ENCODE measurements at regions not wholly inside any gene's neighbourhood (a gene's known extent, or its start where the extent isn't known, plus 50 kb on each side); places are given as distances from the start of the nearest gene placed in this dataset.

GRCh38 chr1:30375156-30375555, 348.2 kb downstream of the MATN1 start:
- peaks cover 6% of the 10 kb centered on the region; the same call in 1 of the 2 replicates for H3K27me3 ChIP-seq (ENCODE audit: insufficient read depth, low read depth)
- no peak overlapping the region for H3K4me3 ChIP-seq (IDR thresholded peaks at IDR 0.05; ENCODE audit: insufficient read depth, low read depth, low read length)
- H3K4me1 ChIP-seq (ENCODE audit: low read depth, poor library complexity, severe bottlenecking), result no peaks in the 10 kb centered on the region
- no peak overlapping the region for H2AFZ ChIP-seq (ENCODE audit: low read depth)
- no peak overlapping the region for H3K9ac ChIP-seq
- no peaks in the 10 kb centered on the region for H4K20me1 ChIP-seq (ENCODE audit: insufficient read depth)
- H3K79me2 ChIP-seq (ENCODE audit: insufficient read depth, low read depth), result no peaks in the 10 kb centered on the region
- no peak overlapping the region for H3K27ac ChIP-seq
- no peak for TF ChIP-seq CTCF (conservative IDR thresholded peaks at IDR 0.05; ENCODE audit: low read depth, low read length)
- H3K4me2 ChIP-seq, result no peak overlapping the region
- H3K36me3 ChIP-seq (ENCODE audit: insufficient read depth), result no peaks in the 10 kb centered on the region

- H4K20me1 ChIP-seq (ENCODE audit: insufficient read depth), result no peaks in the 10 kb centered on the region
- H2AFZ ChIP-seq (ENCODE audit: low read depth), result no peak overlapping the region
- no peak for TF ChIP-seq CTCF (conservative IDR thresholded peaks at IDR 0.05; ENCODE audit: low read depth, low read length)
- H3K27me3 ChIP-seq (ENCODE audit: insufficient read depth, low read depth), result peaks cover 6% of the 10 kb centered on the region; the same call in 1 of the 2 replicates
- H3K36me3 ChIP-seq (ENCODE audit: insufficient read depth), result no peaks in the 10 kb centered on the region
- no peak overlapping the region for H3K27ac ChIP-seq
- H3K9ac ChIP-seq, result no peak overlapping the region
- H3K4me1 ChIP-seq (ENCODE audit: low read depth, poor library complexity, severe bottlenecking), result no peaks in the 10 kb centered on the region
- no peaks in the 10 kb centered on the region for H3K79me2 ChIP-seq (ENCODE audit: insufficient read depth, low read depth)
- H3K4me2 ChIP-seq, result no peak overlapping the region
- H3K4me3 ChIP-seq (IDR thresholded peaks at IDR 0.05; ENCODE audit: insufficient read depth, low read depth, low read length), result no peak overlapping the region
Measured at GRCh38 chr1:30374400-30375070, 348.9 kb downstream of the MATN1 start.

GRCh38 chr1:30373471-30374399, 349.6 kb downstream of the MATN1 start:
- Histone ChIP-seq H4K20me1 (ENCODE audit: insufficient read depth) (no peaks in the 10 kb centered on the region), H3K36me3 (ENCODE audit: insufficient read depth) (no peaks in the 10 kb centered on the region), H3K4me1 (ENCODE audit: low read depth, poor library complexity, severe bottlenecking) (no peaks in the 10 kb centered on the region), H3K4me3 (IDR thresholded peaks at IDR 0.05; ENCODE audit: insufficient read depth, low read depth, low read length) (no peak overlapping the region), H3K4me2 (no peak overlapping the region), H3K9ac (no peak overlapping the region), H3K27me3 (ENCODE audit: insufficient read depth, low read depth) (peaks cover 6% of the 10 kb centered on the region; the same call in 1 of the 2 replicates), H2AFZ (ENCODE audit: low read depth) (no peak overlapping the region), H3K79me2 (ENCODE audit: insufficient read depth, low read depth) (no peaks in the 10 kb centered on the region), H3K27ac (no peak overlapping the region)
- TF ChIP-seq CTCF (conservative IDR thresholded peaks at IDR 0.05; ENCODE audit: low read depth, low read length), result no peak

- H3K4me3 ChIP-seq (IDR thresholded peaks at IDR 0.05; ENCODE audit: insufficient read depth, low read depth, low read length), result no peak overlapping the region
- H3K27me3 ChIP-seq (ENCODE audit: insufficient read depth, low read depth), result peaks cover 6% of the 10 kb centered on the region; the same call in 1 of the 2 replicates
- no peak overlapping the region for H3K9ac ChIP-seq
- no peak for TF ChIP-seq CTCF (conservative IDR thresholded peaks at IDR 0.05; ENCODE audit: low read depth, low read length)
- H3K27ac ChIP-seq, result no peak overlapping the region
- no peak overlapping the region for H3K4me2 ChIP-seq
- H2AFZ ChIP-seq (ENCODE audit: low read depth), result no peak overlapping the region
- H4K20me1 ChIP-seq (ENCODE audit: insufficient read depth), result no peaks in the 10 kb centered on the region
- no peaks in the 10 kb centered on the region for H3K36me3 ChIP-seq (ENCODE audit: insufficient read depth)
- H3K79me2 ChIP-seq (ENCODE audit: insufficient read depth, low read depth), result no peaks in the 10 kb centered on the region
- no peaks in the 10 kb centered on the region for H3K4me1 ChIP-seq (ENCODE audit: low read depth, poor library complexity, severe bottlenecking)
Measured at GRCh38 chr1:30372792-30373433, 350.5 kb downstream of the MATN1 start.

Measured in KMS-11 (cell line).